ENCODE measurements at regions not wholly inside any gene's neighbourhood (a gene's known extent, or its start where the extent isn't known, plus 50 kb on each side); places are given as distances from the start of the nearest gene placed in this dataset.
"Not testable (repeated sequence)": the region's sequence is repeated elsewhere in the genome, so short reads cannot be mapped to it uniquely, and the experiment has no call there.

GRCh38 chr9:41075671-41076070 is 52.8 kb downstream of the FOXD4L6 start:
- not testable (repeated sequence) for DNase-seq (ENCODE audit: low read depth in 2 of 2)

GRCh38 chr9:41074356-41074942 is 54.0 kb downstream of the FOXD4L6 start:
- DNase-seq (ENCODE audit: low read depth in 2 of 2) = not testable (repeated sequence)

- not testable (repeated sequence) for DNase-seq (ENCODE audit: low read depth in 2 of 2)
Observed at GRCh38 chr9:41073471-41074243, 54.8 kb downstream of the FOXD4L6 start.

- DNase-seq (ENCODE audit: low read depth in 2 of 2) = not testable (repeated sequence)
Observed at GRCh38 chr9:41064125-41064795, 64.2 kb downstream of the FOXD4L6 start.

GRCh38 chr9:41063243-41063642 is 65.2 kb downstream of the FOXD4L6 start:
- not testable (repeated sequence) for DNase-seq (ENCODE audit: low read depth in 2 of 2)

GRCh38 chr9:41059603-41060002 is 68.9 kb downstream of the FOXD4L6 start:
- not testable (repeated sequence) for DNase-seq (ENCODE audit: low read depth in 2 of 2)

- DNase-seq (ENCODE audit: low read depth in 2 of 2) = not testable (repeated sequence)
Observed at GRCh38 chr9:41053666-41054363, 74.7 kb downstream of the FOXD4L6 start.

GRCh38 chr9:41048672-41049071 is 79.8 kb downstream of the FOXD4L6 start:
- DNase-seq (ENCODE audit: low read depth in 2 of 2) = not testable (repeated sequence)

GRCh38 chr9:41047792-41048191 is 80.7 kb downstream of the FOXD4L6 start:
- not testable (repeated sequence) for DNase-seq (ENCODE audit: low read depth in 2 of 2)

- not testable (repeated sequence) for DNase-seq (ENCODE audit: low read depth in 2 of 2)
Observed at GRCh38 chr9:41044930-41045329, 83.6 kb downstream of the FOXD4L6 start.

- not testable (repeated sequence) for DNase-seq (ENCODE audit: low read depth in 2 of 2)
Observed at GRCh38 chr9:41043433-41043832, 85.0 kb downstream of the FOXD4L6 start.

- not testable (repeated sequence) for DNase-seq (ENCODE audit: low read depth in 2 of 2)
Observed at GRCh38 chr9:41042111-41042510, 86.4 kb downstream of the FOXD4L6 start.

- DNase-seq (ENCODE audit: low read depth in 2 of 2) = not testable (repeated sequence)
Observed at GRCh38 chr9:41040705-41041342, 87.7 kb downstream of the FOXD4L6 start.

GRCh38 chr9:41035276-41035675 is 93.2 kb downstream of the FOXD4L6 start:
- DNase-seq (ENCODE audit: low read depth in 2 of 2) = not testable (repeated sequence)

GRCh38 chr9:41034699-41035197 is 93.7 kb downstream of the FOXD4L6 start:
- DNase-seq (ENCODE audit: low read depth in 2 of 2) = not testable (repeated sequence)

GRCh38 chr9:41033877-41034276 is 94.6 kb downstream of the FOXD4L6 start:
- not testable (repeated sequence) for DNase-seq (ENCODE audit: low read depth in 2 of 2)

GRCh38 chr9:41033360-41033759 is 95.1 kb downstream of the FOXD4L6 start:
- DNase-seq (ENCODE audit: low read depth in 2 of 2) = not testable (repeated sequence)

GRCh38 chr9:41026912-41027676 is 101.4 kb downstream of the FOXD4L6 start:
- not testable (repeated sequence) for DNase-seq (ENCODE audit: low read depth in 2 of 2)

GRCh38 chr9:41022365-41022764 is 106.1 kb downstream of the FOXD4L6 start:
- not testable (repeated sequence) for DNase-seq (ENCODE audit: low read depth in 2 of 2)

- DNase-seq (ENCODE audit: low read depth in 2 of 2) = not testable (repeated sequence)
Observed at GRCh38 chr9:41019858-41020562, 108.5 kb downstream of the FOXD4L6 start.
